NCI-H1105 treated with DMSO at 0.1 percent for 48 hours (cell line): ENCODE measurements at regions not wholly inside any gene's neighbourhood (a gene's known extent, or its start where the extent isn't known, plus 50 kb on each side); places are given as distances from the start of the nearest gene placed in this dataset.

ENCODE experiments used
- DNase-seq: peaks from one replicate; lab custom pipeline; 2025; lab: John Stamatoyannopoulos, UW

- no peak for DNase-seq
Observed at GRCh38 chr10:33546031-33546430, 211.6 kb upstream of the NRP1 start.

- DNase-seq: no peak
Observed at GRCh38 chr10:33542752-33543505, 208.5 kb upstream of the NRP1 start.

GRCh38 chr10:33539116-33539515 is 204.6 kb upstream of the NRP1 start:
- no peak for DNase-seq

GRCh38 chr10:33537066-33537465 is 202.6 kb upstream of the NRP1 start:
- DNase-seq: no peak

- DNase-seq: no peak
Observed at GRCh38 chr10:33536508-33536907, 202.0 kb upstream of the NRP1 start.

GRCh38 chr10:33535866-33536265 is 201.4 kb upstream of the NRP1 start:
- DNase-seq: no peak

GRCh38 chr10:33534416-33534815 is 199.9 kb upstream of the NRP1 start:
- DNase-seq: no peak

GRCh38 chr10:33533612-33534011 is 199.1 kb upstream of the NRP1 start:
- DNase-seq: no peak

GRCh38 chr10:33532901-33533300 is 198.4 kb upstream of the NRP1 start:
- DNase-seq: no peak

GRCh38 chr10:33529234-33529633 is 194.8 kb upstream of the NRP1 start:
- DNase-seq: no peak

- no peak for DNase-seq
Observed at GRCh38 chr10:33524966-33525365, 190.5 kb upstream of the NRP1 start.

- DNase-seq: no peak
Observed at GRCh38 chr10:33524041-33524440, 189.6 kb upstream of the NRP1 start.

- no peak for DNase-seq
Observed at GRCh38 chr10:33523236-33523792, 188.8 kb upstream of the NRP1 start.

- DNase-seq: no peak
Observed at GRCh38 chr10:33521904-33522303, 187.4 kb upstream of the NRP1 start.

GRCh38 chr10:33521062-33521461 is 186.6 kb upstream of the NRP1 start:
- no peak for DNase-seq

- no peak for DNase-seq
Observed at GRCh38 chr10:33520223-33520622, 185.8 kb upstream of the NRP1 start.

GRCh38 chr10:33519130-33519860 is 184.8 kb upstream of the NRP1 start:
- DNase-seq: no peak

- DNase-seq: no peak
Observed at GRCh38 chr10:33510206-33510605, 175.7 kb upstream of the NRP1 start.

- DNase-seq: no peak
Observed at GRCh38 chr10:33509231-33509831, 174.9 kb upstream of the NRP1 start.

- no peak for DNase-seq
Observed at GRCh38 chr10:33507662-33508425, 173.4 kb upstream of the NRP1 start.

- DNase-seq: no peak
Observed at GRCh38 chr10:33506838-33507661, 172.6 kb upstream of the NRP1 start.
